ENCODE measurements at regions not wholly inside any gene's neighbourhood (a gene's known extent, or its start where the extent isn't known, plus 50 kb on each side); places are given as distances from the start of the nearest gene placed in this dataset.
A peak's percentile ranks its signal among the peaks of the same experiment; 100 is the strongest.
"Not testable (repeated sequence)": the region's sequence is repeated elsewhere in the genome, so short reads cannot be mapped to it uniquely, and the experiment has no call there.

DNA sequence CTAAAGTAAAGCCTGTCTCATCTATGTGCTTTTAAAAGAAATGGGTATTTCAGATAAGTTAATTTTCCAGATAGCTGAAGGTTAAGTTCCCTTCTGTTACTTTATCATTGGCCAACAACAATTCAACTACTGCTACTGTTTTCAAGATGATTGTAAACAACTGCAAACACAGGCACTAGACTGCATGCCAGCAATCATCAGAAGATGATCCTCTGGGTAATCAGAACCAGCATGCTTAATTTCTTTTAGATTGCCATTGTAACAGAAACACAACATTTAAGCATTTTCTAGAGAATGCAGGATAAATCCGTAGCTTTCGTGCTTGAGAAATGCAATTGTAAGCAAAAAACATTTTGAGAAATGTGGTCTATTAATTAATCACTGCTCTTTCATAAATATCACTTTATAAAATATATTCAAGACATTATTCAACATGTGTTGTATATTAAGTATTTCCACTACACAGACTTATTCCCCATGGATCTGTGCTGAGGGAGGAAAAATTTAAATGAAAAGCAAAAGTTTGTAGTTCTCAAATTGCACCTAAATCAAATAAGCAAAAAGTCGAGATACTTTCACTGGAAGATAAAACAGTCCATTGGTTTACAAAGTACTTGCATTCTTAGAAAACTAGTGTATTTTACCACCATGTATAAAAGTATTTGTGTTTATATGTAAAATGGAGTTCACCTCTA is 133.7 kb downstream of the ATL2 start:
- Histone ChIP-seq H3K36me3 (ENCODE audit: control insufficient read depth, insufficient read depth, low read length) (no peaks in the 10 kb centered on the region), H3K27me3 (ENCODE audit: control insufficient read depth, insufficient read depth, low read length) (no peaks in the 10 kb centered on the region), H3K4me3 (ENCODE audit: low read depth, low read length) (no peak overlapping the region)
- DNase-seq (ENCODE audit: low read depth), result no peak
- no peak for FAIRE-seq
- TF ChIP-seq, protein P1, sequence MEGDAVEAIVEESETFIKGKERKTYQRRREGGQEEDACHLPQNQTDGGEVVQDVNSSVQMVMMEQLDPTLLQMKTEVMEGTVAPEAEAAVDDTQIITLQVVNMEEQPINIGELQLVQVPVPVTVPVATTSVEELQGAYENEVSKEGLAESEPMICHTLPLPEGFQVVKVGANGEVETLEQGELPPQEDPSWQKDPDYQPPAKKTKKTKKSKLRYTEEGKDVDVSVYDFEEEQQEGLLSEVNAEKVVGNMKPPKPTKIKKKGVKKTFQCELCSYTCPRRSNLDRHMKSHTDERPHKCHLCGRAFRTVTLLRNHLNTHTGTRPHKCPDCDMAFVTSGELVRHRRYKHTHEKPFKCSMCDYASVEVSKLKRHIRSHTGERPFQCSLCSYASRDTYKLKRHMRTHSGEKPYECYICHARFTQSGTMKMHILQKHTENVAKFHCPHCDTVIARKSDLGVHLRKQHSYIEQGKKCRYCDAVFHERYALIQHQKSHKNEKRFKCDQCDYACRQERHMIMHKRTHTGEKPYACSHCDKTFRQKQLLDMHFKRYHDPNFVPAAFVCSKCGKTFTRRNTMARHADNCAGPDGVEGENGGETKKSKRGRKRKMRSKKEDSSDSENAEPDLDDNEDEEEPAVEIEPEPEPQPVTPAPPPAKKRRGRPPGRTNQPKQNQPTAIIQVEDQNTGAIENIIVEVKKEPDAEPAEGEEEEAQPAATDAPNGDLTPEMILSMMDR (IDR thresholded peaks at IDR 0.05; ENCODE audit: insufficient read depth, low read length, severe bottlenecking), result no peak

DNA sequence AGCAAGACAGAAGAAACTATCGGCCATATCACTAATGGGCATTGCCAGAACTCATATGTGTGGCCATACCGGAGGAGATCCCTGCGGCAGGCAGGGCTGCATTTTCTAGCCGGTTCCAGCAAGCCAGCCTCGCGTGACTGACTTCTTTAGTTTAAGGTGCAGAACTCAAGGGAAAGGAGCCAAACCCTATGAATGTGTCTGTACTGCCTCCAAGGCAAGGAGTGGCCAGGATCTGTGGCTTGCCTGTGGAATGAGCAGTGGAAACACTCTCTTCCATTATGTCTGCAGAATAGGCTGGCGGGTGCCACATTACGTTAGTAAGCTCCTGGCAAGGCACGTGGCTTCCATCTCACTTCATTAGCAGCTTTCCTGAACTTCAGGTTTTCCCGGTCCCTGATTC is 137.6 kb downstream of the ATL2 start:
- DNase-seq (ENCODE audit: low read depth) (peak; percentile 32), FAIRE-seq (peak; percentile 99)
- TF ChIP-seq, protein P1 (IDR thresholded peaks at IDR 0.05; ENCODE audit: insufficient read depth, low read length, severe bottlenecking), result no peak
- no peaks in the 10 kb centered on the region for H3K36me3 ChIP-seq (ENCODE audit: control insufficient read depth, insufficient read depth, low read length)
- H3K27me3 ChIP-seq (ENCODE audit: control insufficient read depth, insufficient read depth, low read length), result no peaks in the 10 kb centered on the region
- no peak overlapping the region for H3K4me3 ChIP-seq (ENCODE audit: low read depth, low read length)

DNA sequence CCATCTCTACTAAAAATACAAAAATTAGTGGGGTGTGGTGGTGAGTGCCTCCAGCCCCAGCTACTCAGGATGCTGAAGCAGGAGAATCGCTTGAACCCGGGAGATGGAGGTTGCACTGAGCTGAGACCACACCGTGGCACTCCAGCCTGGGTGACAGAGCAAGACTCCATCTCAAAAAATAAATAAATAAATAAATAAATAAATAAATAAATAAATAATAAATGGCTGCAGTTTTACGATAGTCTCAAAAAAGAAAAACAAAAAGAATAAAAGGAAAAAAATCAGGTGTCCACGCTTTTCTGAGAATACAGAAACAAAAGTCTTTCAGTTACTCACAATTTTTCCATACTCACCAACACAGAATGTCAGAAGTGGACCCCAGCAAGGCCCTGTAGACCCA is 138.4 kb downstream of the ATL2 start:
- not testable (repeated sequence) for FAIRE-seq; H3K4me3 ChIP-seq (ENCODE audit: low read depth, low read length); DNase-seq (ENCODE audit: low read depth)

DNA sequence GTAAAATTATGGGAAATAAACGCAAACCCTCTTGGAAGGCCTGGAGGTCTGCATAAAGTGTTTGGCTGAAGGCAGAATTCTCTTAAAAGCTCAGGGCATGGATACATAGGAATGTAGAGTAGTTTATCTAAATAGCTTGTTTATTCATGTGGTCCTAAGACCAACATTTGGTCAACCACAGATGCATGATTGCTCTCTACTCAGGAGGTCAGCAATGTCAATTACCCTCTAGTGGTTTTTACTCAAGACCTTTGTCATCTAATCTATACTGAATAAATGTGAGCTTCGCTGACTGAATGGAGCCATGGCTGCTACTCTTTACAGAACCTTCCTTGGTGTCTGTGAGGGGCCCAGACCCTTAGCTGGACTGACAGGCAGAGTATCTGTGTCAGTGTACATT is 139.8 kb downstream of the ATL2 start:
- FAIRE-seq (no peak), DNase-seq (ENCODE audit: low read depth) (no peak)
- Histone ChIP-seq H3K4me3 (ENCODE audit: low read depth, low read length) (no peak overlapping the region), H3K27me3 (ENCODE audit: control insufficient read depth, insufficient read depth, low read length) (no peaks in the 10 kb centered on the region), H3K36me3 (ENCODE audit: control insufficient read depth, insufficient read depth, low read length) (no peaks in the 10 kb centered on the region)
- TF ChIP-seq, protein P1 (IDR thresholded peaks at IDR 0.05; ENCODE audit: insufficient read depth, low read length, severe bottlenecking), result no peak

More for the DNA sequence above, 138.4 kb downstream of the ATL2 start:
- H3K36me3 ChIP-seq (ENCODE audit: control insufficient read depth, insufficient read depth, low read length); H3K27me3 ChIP-seq (ENCODE audit: control insufficient read depth, insufficient read depth, low read length): not testable (repeated sequence)

DNA sequence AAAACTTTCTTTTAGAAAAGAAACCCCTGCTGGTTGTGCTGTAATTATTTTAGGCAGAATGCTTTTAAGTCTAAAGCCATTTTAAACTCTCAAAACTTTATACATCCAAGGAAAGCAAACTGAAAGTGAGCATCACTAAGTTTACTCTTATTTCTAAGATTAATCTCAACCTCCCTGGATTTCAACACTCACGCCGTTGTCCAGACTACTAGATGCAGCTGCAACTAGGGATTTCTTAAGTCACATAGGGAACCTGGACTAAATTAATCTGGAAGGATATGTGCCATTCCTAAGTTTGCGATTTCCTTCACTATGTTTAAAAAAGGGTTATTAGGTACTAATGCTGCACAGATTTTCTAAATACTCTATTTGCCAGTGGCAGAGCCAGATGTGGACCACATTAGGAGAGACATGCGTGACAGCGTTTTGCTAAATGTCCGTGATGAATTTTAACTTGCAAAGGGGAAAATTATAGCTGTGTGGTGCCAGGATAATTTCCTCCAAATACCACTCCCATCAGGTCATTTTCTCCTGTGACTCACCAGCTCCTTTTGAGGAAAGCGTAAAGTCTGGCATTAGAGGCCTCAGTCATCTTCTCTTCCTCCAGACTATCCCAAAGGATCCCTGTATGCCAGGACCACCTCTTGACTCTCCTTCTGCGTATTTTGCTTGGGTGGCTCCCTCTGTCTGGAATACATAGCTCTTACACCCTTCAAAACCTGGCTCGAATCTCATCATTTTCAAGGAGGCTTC is 143.7 kb downstream of the ATL2 start:
- Histone ChIP-seq H3K27me3 (ENCODE audit: control insufficient read depth, insufficient read depth, low read length) (no peaks in the 10 kb centered on the region), H3K4me3 (ENCODE audit: low read depth, low read length) (no peak overlapping the region), H3K36me3 (ENCODE audit: control insufficient read depth, insufficient read depth, low read length) (no peaks in the 10 kb centered on the region)
- no peak for FAIRE-seq
- TF ChIP-seq, protein P1 (IDR thresholded peaks at IDR 0.05; ENCODE audit: insufficient read depth, low read length, severe bottlenecking), result no peak
- peak; percentile 29 for DNase-seq (ENCODE audit: low read depth)

DNA sequence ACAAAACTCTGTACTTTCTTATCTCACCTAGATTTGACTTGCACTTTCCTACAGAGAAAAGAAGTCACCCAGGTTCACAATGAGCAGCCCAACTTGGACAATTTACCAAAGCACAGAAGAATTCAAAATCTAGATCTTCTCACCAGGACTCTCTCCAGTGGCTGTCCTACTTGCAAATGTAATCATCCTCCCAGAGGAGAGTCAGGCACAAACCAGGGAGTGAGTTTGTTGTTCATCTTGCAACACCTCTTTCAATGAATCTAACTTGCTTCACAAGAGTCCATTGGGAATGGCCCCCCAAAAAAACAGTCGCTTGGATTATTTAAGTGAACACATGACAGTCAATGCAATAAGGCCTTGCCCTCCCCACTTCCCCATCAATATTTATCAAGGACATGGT is 144.6 kb downstream of the ATL2 start:
- DNase-seq (ENCODE audit: low read depth) (no peak), FAIRE-seq (no peak)
- Histone ChIP-seq H3K27me3 (ENCODE audit: control insufficient read depth, insufficient read depth, low read length) (no peaks in the 10 kb centered on the region), H3K36me3 (ENCODE audit: control insufficient read depth, insufficient read depth, low read length) (no peaks in the 10 kb centered on the region), H3K4me3 (ENCODE audit: low read depth, low read length) (no peak overlapping the region)
- TF ChIP-seq, protein P1 (IDR thresholded peaks at IDR 0.05; ENCODE audit: insufficient read depth, low read length, severe bottlenecking), result no peak

Data from bronchial epithelial cell (primary cell).